ENCODE measurements at regions not wholly inside any gene's neighbourhood (a gene's known extent, or its start where the extent isn't known, plus 50 kb on each side); places are given as distances from the start of the nearest gene placed in this dataset.

- TF ChIP-seq TAF1 (IDR thresholded peaks at IDR 0.05; ENCODE audit: borderline replicate concordance, insufficient read depth, low read length) (no peak), POLR2AphosphoS5 (IDR thresholded peaks at IDR 0.05; ENCODE audit: low read depth, low read length) (no peak), REST (IDR thresholded peaks at IDR 0.05; ENCODE audit: insufficient read depth in 1 of 2, low read depth in 2 of 2, low read length in 2 of 2) (no peak), SIN3A (IDR thresholded peaks at IDR 0.05; ENCODE audit: borderline replicate concordance, insufficient read depth, low read length) (no peak)
Observed at GRCh38 chr5:68657055-68657961, 436.5 kb upstream of the SLC30A5 start.

All from PFSK-1 (cell line).